Karpas-422 (cell line): ENCODE measurements at regions not wholly inside any gene's neighbourhood (a gene's known extent, or its start where the extent isn't known, plus 50 kb on each side); places are given as distances from the start of the nearest gene placed in this dataset.
A peak's percentile ranks its signal among the peaks of the same experiment; 100 is the strongest.

Experiments used
- DNase-seq: peaks from one replicate; pipeline ENCODE4 v3.0.0-alpha.2; 2015
- H2AFZ ChIP-seq: fragments of 200-600 bp; sonication (generic); 2 replicates; pipeline ENCODE4 v1.6.1; 2014; ENCODE audit warnings: antibody characterized with exemption, low read length, mixed read lengths
- H3K27ac ChIP-seq: fragments of 200-600 bp; sonication (generic); 2 replicates; pipeline ENCODE4 v1.5.1; 2014; ENCODE audit warnings: mild to moderate bottlenecking, low read length, moderate library complexity
- H3K27me3 ChIP-seq: fragments of 200-600 bp; sonication (generic); 2 replicates; pipeline ENCODE4 v1.6.1; 2014; ENCODE audit warnings: low read length, mixed read lengths
- H3K36me3 ChIP-seq: fragments of 200-600 bp; sonication (generic); 2 replicates; pipeline ENCODE4 v1.6.1; 2014; ENCODE audit warnings: low read length, mixed read lengths; ENCODE audit not compliant: insufficient read depth
- H3K4me1 ChIP-seq: fragments of 200-600 bp; sonication (generic); 2 replicates; pipeline ENCODE4 v1.6.1; 2014; ENCODE audit warnings: mild to moderate bottlenecking, low read length, mixed read lengths
- H3K4me2 ChIP-seq: fragments of 200-600 bp; sonication (generic); 2 replicates; pipeline ENCODE4 v1.6.1; 2014; ENCODE audit warnings: low read length, low read depth, mild to moderate bottlenecking; ENCODE audit not compliant: poor library complexity, severe bottlenecking
- H3K4me3 ChIP-seq: fragments of 200-600 bp; sonication (generic); 2 replicates; pipeline ENCODE4 v1.5.1; 2014; ENCODE audit warnings: mild to moderate bottlenecking, antibody characterized with exemption, low read length, mixed read lengths
- H3K79me2 ChIP-seq: fragments of 200-600 bp; sonication (generic); 2 replicates; pipeline ENCODE4 v1.6.1; 2014; ENCODE audit warnings: mild to moderate bottlenecking, low read length, mixed read lengths
- H3K9ac ChIP-seq: fragments of 200-600 bp; sonication (generic); 2 replicates; pipeline ENCODE4 v1.6.0; 2014; ENCODE audit warnings: low read length
- H3K9me2 ChIP-seq: fragments of 200-600 bp; sonication (generic), shearing (Covaris generic); replicated peaks from 2 replicates; pipeline ENCODE4 v1.6.0; 2014; ENCODE audit warnings: mild to moderate bottlenecking, low read length, moderate library complexity; ENCODE audit not compliant: insufficient read depth
- H3K9me3 ChIP-seq: fragments of 300-700, 200-600 bp; sonication (generic); 2 replicates; pipeline ENCODE4 v1.6.1; 2014; ENCODE audit warnings: low read length, mixed read lengths
- H4K20me1 ChIP-seq: fragments of 200-600 bp; sonication (generic); 2 replicates; pipeline ENCODE4 v1.6.1; 2014; ENCODE audit warnings: mild to moderate bottlenecking, antibody characterized with exemption, low read length, low read depth; ENCODE audit not compliant: insufficient read depth

DNA sequence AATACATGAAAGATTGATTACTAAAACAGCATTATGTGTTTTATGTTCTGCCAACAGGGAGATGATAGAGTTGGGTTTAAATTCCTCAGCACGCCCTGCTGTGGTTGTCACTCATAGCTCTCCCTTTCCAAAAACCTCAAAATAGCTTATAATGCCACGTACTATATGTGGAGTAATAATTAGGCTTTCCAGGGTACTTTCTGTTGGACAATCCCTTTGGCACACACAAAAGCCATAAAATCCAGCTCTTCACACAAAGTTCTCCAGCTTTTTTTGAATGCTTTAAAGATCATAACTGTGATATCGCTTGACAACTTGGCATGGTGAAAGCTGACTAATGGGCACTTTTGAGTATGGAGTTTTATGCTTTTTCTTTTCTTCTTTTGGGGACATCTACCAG is 145.3 kb upstream of the DCN start:
- no peaks in the 10 kb centered on the region for H3K9me3 ChIP-seq
- DNase-seq, result no peak
- no peak overlapping the region for H3K9ac ChIP-seq
- H3K4me2 ChIP-seq, result no peak overlapping the region
- peak overlapping the region; percentile 82; the same call in 1 of the 2 replicates for H3K27ac ChIP-seq
- H2AFZ ChIP-seq, result peak overlapping the region; percentile 69
- H3K4me1 ChIP-seq, result peaks cover 56% of the 10 kb centered on the region
- H3K9me2 ChIP-seq, result no peaks in the 10 kb centered on the region
- no peaks in the 10 kb centered on the region for H3K36me3 ChIP-seq
- no peaks in the 10 kb centered on the region for H3K79me2 ChIP-seq
- no peaks in the 10 kb centered on the region for H4K20me1 ChIP-seq
- no peak overlapping the region for H3K4me3 ChIP-seq
- no peaks in the 10 kb centered on the region for H3K27me3 ChIP-seq

- peak overlapping the region; percentile 69; the same call in 1 of the 2 replicates for H2AFZ ChIP-seq
- no peak for DNase-seq
Measured at GRCh38 chr12:91327131-91327530, 144.5 kb upstream of the DCN start.

GRCh38 chr12:91326058-91327027 is 143.7 kb upstream of the DCN start:
- DNase-seq, result peak; percentile 94

More at GRCh38 chr12:91327131-91327530, 144.5 kb upstream of the DCN start:
- Histone ChIP-seq H4K20me1 (no peaks in the 10 kb centered on the region), H3K9ac (no peak overlapping the region), H3K27me3 (no peaks in the 10 kb centered on the region), H3K9me3 (no peaks in the 10 kb centered on the region), H3K9me2 (no peaks in the 10 kb centered on the region), H3K4me2 (no peak overlapping the region), H3K4me1 (peaks cover 57% of the 10 kb centered on the region), H3K36me3 (no peaks in the 10 kb centered on the region), H3K27ac (peak overlapping the region; percentile 82), H3K79me2 (no peaks in the 10 kb centered on the region), H3K4me3 (no peak overlapping the region)

GRCh38 chr12:91320999-91321398 is 138.4 kb upstream of the DCN start:
- H3K79me2 ChIP-seq, result no peaks in the 10 kb centered on the region
- H3K27me3 ChIP-seq, result no peaks in the 10 kb centered on the region
- no peak overlapping the region for H3K4me3 ChIP-seq
- peaks cover 38% of the 10 kb centered on the region for H3K4me1 ChIP-seq
- no peaks in the 10 kb centered on the region for H3K9me2 ChIP-seq
- DNase-seq, result no peak
- H3K27ac ChIP-seq, result no peak overlapping the region
- no peak overlapping the region for H2AFZ ChIP-seq
- no peaks in the 10 kb centered on the region for H4K20me1 ChIP-seq
- no peak overlapping the region for H3K9ac ChIP-seq
- no peaks in the 10 kb centered on the region for H3K9me3 ChIP-seq
- H3K36me3 ChIP-seq, result no peaks in the 10 kb centered on the region
- no peak overlapping the region for H3K4me2 ChIP-seq

More at GRCh38 chr12:91326058-91327027, 143.7 kb upstream of the DCN start:
- no peaks in the 10 kb centered on the region for H4K20me1 ChIP-seq
- no peaks in the 10 kb centered on the region for H3K27me3 ChIP-seq
- peaks cover 51% of the 10 kb centered on the region for H3K4me1 ChIP-seq
- peak overlapping the region; percentile 82 for H3K27ac ChIP-seq
- H3K4me2 ChIP-seq, result peak overlapping the region; percentile 35
- no peaks in the 10 kb centered on the region for H3K79me2 ChIP-seq
- H3K9ac ChIP-seq, result peak overlapping the region; percentile 49
- no peaks in the 10 kb centered on the region for H3K36me3 ChIP-seq
- no peaks in the 10 kb centered on the region for H3K9me2 ChIP-seq
- H3K9me3 ChIP-seq, result no peaks in the 10 kb centered on the region
- H3K4me3 ChIP-seq, result no peak overlapping the region
- H2AFZ ChIP-seq, result no peak overlapping the region; the same call in 1 of the 2 replicates

DNA sequence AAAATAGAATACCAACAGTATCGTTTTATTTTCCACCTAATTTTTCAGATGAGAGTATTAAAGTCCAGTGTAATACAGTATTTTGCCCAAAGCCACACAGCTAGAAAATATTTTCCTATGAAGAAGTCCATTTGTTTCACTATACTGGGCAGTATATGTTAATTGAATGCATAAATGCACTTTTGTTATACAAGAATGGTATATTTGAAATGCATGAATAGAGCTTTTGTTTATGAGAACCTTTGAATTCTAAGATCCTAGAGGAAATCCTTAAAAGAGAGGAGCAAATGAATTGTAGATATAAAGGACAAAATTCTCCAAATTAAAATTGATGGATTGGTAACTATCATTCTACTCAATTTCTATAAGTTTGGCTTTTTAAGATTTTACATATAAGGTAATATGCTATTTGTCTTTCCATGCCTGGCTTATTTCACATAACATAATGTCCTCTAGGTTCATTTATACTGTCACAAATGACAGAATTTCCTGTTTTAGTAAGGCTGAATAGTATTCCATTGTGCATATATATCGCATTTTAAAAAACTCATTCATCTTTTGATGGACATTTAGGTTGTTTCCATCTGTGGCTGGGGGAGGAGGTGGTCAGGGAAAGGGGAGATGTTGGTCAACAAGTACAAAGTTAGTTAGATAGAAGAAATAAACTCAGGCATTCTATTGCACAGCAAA is 136.6 kb upstream of the DCN start:
- peak overlapping the region; percentile 47; the same call in 1 of the 2 replicates for H2AFZ ChIP-seq
- H3K9me2 ChIP-seq, result no peaks in the 10 kb centered on the region
- H3K79me2 ChIP-seq, result no peaks in the 10 kb centered on the region
- H3K27me3 ChIP-seq, result no peaks in the 10 kb centered on the region
- H3K4me3 ChIP-seq, result no peak overlapping the region
- DNase-seq, result no peak
- H4K20me1 ChIP-seq, result no peaks in the 10 kb centered on the region
- 0 out of 2 replicates have a peak overlapping the region, but pooled peaks have one; percentile 15 for H3K27ac ChIP-seq
- H3K36me3 ChIP-seq, result no peaks in the 10 kb centered on the region
- no peak overlapping the region for H3K9ac ChIP-seq
- no peak overlapping the region for H3K4me2 ChIP-seq
- H3K9me3 ChIP-seq, result no peaks in the 10 kb centered on the region
- peaks cover 27% of the 10 kb centered on the region for H3K4me1 ChIP-seq

- no peak overlapping the region for H3K4me3 ChIP-seq
- H3K4me1 ChIP-seq, result peaks cover 28% of the 10 kb centered on the region
- no peak overlapping the region for H3K9ac ChIP-seq
- DNase-seq, result no peak
- H3K27me3 ChIP-seq, result no peaks in the 10 kb centered on the region
- 0 out of 2 replicates have a peak overlapping the region, but pooled peaks have one; percentile 45 for H2AFZ ChIP-seq
- no peaks in the 10 kb centered on the region for H4K20me1 ChIP-seq
- no peaks in the 10 kb centered on the region for H3K9me2 ChIP-seq
- no peaks in the 10 kb centered on the region for H3K9me3 ChIP-seq
- no peaks in the 10 kb centered on the region for H3K36me3 ChIP-seq
- peak overlapping the region; percentile 38 for H3K27ac ChIP-seq
- H3K4me2 ChIP-seq, result no peak overlapping the region
- H3K79me2 ChIP-seq, result no peaks in the 10 kb centered on the region
Measured at GRCh38 chr12:91317306-91317705, 134.7 kb upstream of the DCN start.

GRCh38 chr12:91316907-91317269 is 134.3 kb upstream of the DCN start:
- Histone ChIP-seq H3K4me1 (peaks cover 28% of the 10 kb centered on the region), H3K4me2 (no peak overlapping the region), H3K9ac (no peak overlapping the region), H3K27ac (peak overlapping the region; percentile 38; the same call in 1 of the 2 replicates), H3K27me3 (no peaks in the 10 kb centered on the region), H3K36me3 (no peaks in the 10 kb centered on the region), H3K79me2 (no peaks in the 10 kb centered on the region), H2AFZ (no peak overlapping the region), H3K9me3 (no peaks in the 10 kb centered on the region), H4K20me1 (no peaks in the 10 kb centered on the region), H3K9me2 (no peaks in the 10 kb centered on the region), H3K4me3 (no peak overlapping the region)
- no peak for DNase-seq
